Skin epidermis (tissue), 12 donors: ENCODE measurements at regions not wholly inside any gene's neighbourhood (a gene's known extent, or its start where the extent isn't known, plus 50 kb on each side); places are given as distances from the start of the nearest gene placed in this dataset.

Source experiments
- H3K27ac ChIP-seq, 21 experiments: fragments of 200-600 bp; sonication (generic) in 11 of 21; one replicate each; pipeline ENCODE4 v1.5.0; 2020; ENCODE audit warnings: mild to moderate bottlenecking in 3 of 21, inconsistent platforms in 2 of 21, moderate library complexity in 2 of 21
- H3K4me3 ChIP-seq, 7 experiments: fragments of 200-600 bp; sonication (generic) in 2 of 7; one replicate each; pipeline ENCODE4 v1.5.0; 2020; ENCODE audit warnings: inconsistent platforms in 2 of 7, mild to moderate bottlenecking in 2 of 7, moderate library complexity in 1 of 7

GRCh38 chr10:89829262-89829886 is 128.0 kb downstream of the KIF20B start:
- no peak overlapping the region for H3K27ac ChIP-seq
- no peak overlapping the region for H3K4me3 ChIP-seq

DNA sequence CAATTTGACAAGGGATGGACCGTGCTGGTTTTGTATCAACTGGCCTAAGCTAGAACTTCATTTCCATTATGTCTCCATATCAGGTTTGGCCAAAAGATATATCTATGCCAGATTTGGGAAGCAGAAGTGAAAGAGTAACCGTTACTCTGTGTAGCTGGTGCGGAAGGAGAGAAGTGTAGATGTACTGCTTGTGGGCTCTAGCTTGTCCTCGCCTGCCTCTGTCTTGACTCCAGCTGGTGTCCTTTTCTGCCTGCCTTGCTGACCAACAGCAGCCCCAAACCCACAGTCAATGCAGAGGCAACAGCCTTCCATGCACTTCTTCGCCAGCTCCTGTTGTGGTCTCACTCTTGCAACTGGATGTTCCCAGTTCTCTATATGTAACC is 128.5 kb downstream of the KIF20B start:
- Histone ChIP-seq H3K27ac (peak overlapping the region in 1 of 21 experiments; percentile 18), H3K4me3 (no peak overlapping the region)

DNA sequence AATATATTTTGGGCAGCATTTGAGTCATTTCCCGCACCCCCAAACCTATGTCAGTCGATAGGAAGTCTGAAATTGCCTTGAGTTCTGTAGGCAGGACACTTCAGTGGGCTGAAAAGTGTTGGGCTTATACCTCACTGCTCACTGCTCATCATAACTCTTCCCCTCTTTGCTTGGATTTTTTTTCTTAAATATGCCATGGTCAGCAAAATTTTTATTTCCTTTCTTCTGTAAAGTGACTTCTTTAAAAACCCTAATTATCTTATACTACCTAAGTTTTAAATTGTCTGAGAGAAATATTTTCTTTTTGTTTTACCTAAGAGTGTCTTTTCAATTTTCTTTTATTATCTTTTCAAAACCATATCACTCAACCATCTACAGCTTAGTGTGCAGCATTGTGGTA is 129.2 kb downstream of the KIF20B start:
- no peak overlapping the region for H3K27ac ChIP-seq
- no peak overlapping the region for H3K4me3 ChIP-seq

- Histone ChIP-seq H3K4me3 (peak overlapping the region; percentile 40 to 66 (median 51)), H3K27ac (peak overlapping the region in 16 of 21 experiments; percentile 43 to 83 (median 69))
Measured at GRCh38 chr10:89836840-89837164, 135.4 kb downstream of the KIF20B start.

DNA sequence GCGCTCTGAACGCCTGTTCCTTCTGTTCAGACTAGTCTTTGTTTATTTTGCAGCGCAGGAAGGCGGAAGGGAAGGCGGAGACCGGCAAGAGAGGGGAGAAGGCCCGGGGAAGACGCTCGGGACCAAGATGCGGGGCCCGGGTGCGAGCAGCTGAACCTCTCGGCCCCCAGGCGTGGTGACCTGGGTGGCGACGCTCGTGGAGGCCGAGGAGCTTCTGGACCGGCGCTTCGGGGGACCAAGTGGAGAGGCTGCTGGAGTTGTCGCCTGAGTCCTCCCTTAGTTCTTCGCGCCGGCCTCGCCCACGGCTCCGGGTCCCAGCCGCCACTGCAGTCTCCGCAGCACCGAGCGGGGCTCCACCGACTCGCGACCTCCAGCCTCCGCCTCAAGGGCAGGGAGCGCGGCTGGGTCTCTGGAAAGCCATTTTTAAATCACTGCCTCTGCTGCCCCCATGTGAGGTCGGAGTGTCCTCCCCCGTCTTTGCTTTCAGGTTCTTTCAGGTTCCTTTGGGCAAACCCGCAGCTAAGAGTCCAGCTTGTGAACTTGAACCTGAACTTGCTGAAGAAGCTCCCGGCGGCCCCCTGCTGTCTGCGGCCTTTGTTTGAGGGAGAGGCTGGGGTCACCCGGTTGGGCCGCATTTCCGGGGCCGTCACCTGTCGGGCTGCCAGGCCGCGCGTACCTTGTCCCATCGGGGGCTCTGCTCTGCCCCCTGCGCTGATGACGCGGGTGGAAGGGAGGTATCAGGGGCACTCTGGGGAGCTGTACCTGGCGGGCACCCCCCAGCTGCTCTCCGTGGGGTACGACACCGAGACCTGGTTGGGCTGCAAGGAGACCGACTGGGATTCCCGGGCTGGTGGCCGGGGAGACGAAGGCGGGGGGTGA is 136.0 kb downstream of the KIF20B start:
- Histone ChIP-seq H3K27ac (peak overlapping the region in 19 of 21 experiments; percentile 22 to 83 (median 66)), H3K4me3 (peak overlapping the region; percentile 40 to 66 (median 51))

GRCh38 chr10:89838044-89838615 is 136.7 kb downstream of the KIF20B start:
- Histone ChIP-seq H3K27ac (peak overlapping the region in 18 of 21 experiments; percentile 31 to 83 (median 67)), H3K4me3 (peak overlapping the region; percentile 40 to 66 (median 51))

GRCh38 chr10:89845541-89846280 is 144.3 kb downstream of the KIF20B start:
- H3K27ac ChIP-seq = no peak overlapping the region
- H3K4me3 ChIP-seq = no peak overlapping the region

DNA sequence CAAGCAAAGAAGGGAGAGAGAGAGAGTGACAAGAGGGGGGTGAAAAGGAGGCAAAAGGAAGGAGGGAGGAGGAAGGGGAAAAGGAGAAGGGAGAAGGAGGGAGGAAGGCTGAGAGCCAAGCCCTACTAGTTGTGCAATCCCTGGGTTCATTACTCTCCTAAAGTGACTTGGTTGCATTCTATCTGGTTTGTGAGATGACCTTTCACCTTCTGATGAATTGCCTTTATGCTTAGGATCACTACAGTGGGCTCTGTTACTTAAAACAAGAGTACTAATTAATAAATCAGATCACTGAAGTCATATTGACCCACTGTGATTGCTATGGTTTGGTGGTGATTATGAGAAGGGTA is 144.9 kb downstream of the KIF20B start:
- Histone ChIP-seq H3K27ac (no peak overlapping the region), H3K4me3 (no peak overlapping the region)

DNA sequence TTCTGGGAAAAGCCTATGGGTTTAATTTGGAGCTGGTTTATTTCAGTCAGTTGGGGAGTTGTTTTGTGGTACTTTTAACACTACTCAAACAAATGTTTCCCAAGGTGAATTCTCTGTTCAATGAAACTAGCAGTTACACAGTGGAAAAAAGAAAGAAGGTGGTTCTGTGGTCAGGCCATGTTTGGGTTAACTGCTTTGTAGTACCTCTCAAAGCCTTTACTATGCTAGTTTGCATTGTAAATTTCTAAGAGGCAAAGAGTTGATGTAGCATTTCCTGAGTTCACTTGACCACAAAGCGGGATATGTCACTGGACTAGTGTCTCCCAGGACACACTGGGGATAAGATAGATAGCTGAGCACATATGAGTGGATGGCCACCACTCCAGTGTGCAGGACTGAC is 145.4 kb downstream of the KIF20B start:
- H3K4me3 ChIP-seq = no peak overlapping the region
- no peak overlapping the region for H3K27ac ChIP-seq

- Histone ChIP-seq H3K4me3 (no peak overlapping the region), H3K27ac (no peak overlapping the region)
Measured at GRCh38 chr10:89852872-89853271, 151.5 kb downstream of the KIF20B start.

DNA sequence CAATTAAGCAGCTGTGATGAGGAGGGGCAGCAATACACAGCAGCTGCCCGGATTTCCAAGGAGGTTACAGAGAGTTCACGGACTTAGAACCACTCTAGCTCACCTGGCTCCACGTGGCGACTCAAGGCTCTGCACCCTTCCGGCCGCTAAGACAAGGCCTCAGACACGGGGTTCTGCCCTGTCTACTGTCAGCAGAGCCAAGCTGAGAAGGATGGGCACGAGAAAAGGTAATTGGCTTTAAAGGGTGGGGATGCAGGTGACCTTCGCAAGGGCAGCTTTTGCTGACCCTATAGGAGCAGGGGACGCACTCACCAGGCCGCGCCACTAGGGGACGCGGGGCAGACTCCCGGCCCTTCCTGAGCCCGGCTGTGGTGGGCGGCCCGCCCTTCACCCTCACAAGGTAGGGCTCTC is 152.4 kb downstream of the KIF20B start:
- H3K27ac ChIP-seq = no peak overlapping the region
- H3K4me3 ChIP-seq = no peak overlapping the region

DNA sequence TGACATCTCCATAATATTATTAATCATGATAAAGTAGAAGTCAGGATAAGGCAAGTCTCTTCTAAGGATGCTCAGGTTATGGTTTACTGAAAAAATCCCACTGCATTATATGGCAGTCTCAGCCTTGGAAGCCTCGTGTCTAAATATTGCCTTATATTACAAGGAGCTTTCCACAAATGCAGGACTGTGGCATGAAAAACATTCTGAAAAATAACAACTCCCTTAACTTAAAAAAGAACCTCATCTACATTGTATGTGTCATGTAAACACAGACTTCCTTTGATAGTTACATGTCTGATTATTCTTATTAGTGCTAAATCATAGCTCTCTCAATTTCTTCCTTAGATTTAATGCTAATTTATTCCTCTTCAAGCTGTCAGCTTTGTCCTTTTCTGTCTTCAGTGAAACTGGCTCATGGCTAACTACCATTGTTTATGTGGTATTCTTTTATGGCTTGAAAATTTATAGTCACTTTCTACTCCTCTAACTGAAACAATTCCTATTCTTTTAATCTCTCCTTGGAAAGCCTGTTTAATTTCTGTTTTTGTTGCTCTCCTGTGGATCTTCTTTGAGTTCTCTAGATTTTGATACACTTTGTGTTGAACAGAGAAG is 156.1 kb downstream of the KIF20B start:
- Histone ChIP-seq H3K4me3 (no peak overlapping the region), H3K27ac (no peak overlapping the region)

DNA sequence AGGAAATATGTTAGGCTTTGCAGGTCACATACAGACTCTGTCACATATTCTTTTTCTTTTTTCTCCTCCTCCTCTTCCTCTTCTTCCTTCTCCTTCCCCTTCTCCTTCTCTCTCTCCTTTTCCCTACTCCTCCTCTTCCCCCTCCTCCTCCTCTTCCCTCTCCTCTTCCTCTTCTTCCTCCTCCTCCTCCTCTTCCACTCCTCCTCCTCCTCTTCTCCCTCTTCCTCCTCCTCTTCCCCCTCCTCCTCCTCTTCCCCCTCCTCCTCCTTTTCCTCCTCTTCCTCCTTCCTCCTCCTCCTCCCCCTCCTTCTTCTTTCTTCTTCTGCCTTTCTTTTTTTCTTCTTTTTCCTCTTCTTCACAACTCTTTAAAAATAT is 159.8 kb downstream of the KIF20B start:
- Histone ChIP-seq H3K27ac (peak overlapping the region in 4 of 21 experiments; percentile 15 to 76 (median 34)), H3K4me3 (no peak overlapping the region)

DNA sequence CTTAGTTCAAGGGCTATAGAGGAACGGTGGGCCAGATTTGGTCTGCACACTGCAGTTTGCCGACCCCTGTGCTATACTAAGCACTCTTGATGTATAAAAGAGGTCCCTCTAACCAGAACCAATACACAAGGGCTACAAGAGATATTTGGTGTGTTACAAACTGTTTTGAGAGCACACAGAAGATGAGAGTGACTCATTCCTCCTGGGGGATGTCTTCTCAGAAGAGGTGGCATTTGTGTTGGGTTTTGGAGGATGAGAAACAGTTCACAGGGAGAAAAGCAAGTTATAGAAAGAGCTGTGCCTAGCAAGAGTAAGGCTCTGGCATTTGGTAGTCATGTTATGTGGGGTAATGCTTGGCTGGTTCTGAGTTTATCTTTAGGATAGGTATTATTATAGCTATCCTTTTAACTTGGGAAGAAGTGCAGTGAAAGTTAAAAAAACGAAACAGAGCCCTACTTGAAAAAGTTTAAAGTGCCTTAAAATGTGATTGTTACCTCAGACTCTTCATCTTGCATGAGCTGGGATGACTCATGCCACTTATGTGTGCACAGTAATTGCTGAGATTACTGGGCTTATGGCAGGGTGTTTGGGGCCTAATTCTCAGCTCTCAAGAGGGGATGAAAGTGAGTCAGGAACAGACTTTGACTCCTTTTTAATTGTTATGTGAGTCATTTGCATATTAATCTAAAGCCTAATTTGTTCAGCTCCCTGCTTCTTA is 160.4 kb downstream of the KIF20B start:
- no peak overlapping the region for H3K4me3 ChIP-seq
- peak overlapping the region in 3 of 21 experiments; percentile 15 to 52 (median 17) for H3K27ac ChIP-seq

- H3K4me3 ChIP-seq = no peak overlapping the region
- H3K27ac ChIP-seq = no peak overlapping the region
Measured at GRCh38 chr10:89867964-89868363, 166.6 kb downstream of the KIF20B start.

DNA sequence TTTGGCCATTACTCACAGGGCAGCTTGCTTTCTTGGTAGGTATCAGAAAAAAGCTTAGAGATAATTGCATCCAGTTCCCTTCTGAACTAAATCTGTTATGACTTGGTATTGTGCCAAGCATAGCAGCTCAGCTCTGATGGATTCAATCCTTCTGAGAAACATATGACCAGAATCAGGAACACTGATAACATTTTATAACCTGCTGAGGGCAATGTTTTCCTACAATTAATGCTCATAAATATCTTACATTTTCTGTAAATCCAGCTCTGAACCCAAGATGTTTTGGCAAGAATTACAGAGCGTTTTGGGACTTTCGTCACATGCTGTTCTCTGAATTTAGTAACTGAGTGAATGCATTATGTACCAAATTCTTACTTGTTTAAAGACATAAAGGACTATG is 167.8 kb downstream of the KIF20B start:
- H3K4me3 ChIP-seq = no peak overlapping the region
- no peak overlapping the region for H3K27ac ChIP-seq

- H3K4me3 ChIP-seq = no peak overlapping the region
- H3K27ac ChIP-seq = no peak overlapping the region
Measured at GRCh38 chr10:89869592-89870156, 168.3 kb downstream of the KIF20B start.

- Histone ChIP-seq H3K27ac (no peak overlapping the region), H3K4me3 (no peak overlapping the region)
Measured at GRCh38 chr10:89870936-89871335, 169.5 kb downstream of the KIF20B start.

DNA sequence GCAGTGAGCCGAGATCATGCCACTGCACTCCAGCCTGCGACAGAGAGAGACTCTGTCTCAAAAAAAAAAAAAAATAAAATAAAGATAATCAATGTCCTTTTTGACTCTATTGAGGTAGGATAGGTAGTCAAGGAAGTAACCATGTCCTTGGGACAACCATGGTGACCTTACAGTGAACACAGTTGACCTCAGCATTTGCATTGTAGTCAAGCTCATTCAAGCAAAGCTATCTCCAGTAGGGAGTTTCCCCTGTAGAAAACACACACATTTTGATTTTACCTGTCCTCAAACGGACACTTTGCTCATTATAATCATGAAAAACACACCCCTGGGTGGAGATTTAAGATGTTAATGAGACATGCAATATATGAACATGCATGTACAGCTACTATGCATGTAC is 171.7 kb downstream of the KIF20B start:
- Histone ChIP-seq H3K27ac (no peak overlapping the region), H3K4me3 (no peak overlapping the region)
